ENCODE measurements at regions not wholly inside any gene's neighbourhood (a gene's known extent, or its start where the extent isn't known, plus 50 kb on each side); places are given as distances from the start of the nearest gene placed in this dataset.

GRCh38 chr1:21341022-21341421 lies 50.8 kb upstream of the ECE1 start:
- no peak for DNase-seq
- no peak overlapping the region for H3K4me3 ChIP-seq (ENCODE audit: insufficient read depth, low read depth, low read length)
- H3K36me3 ChIP-seq (replicated peaks; ENCODE audit: control insufficient read depth, insufficient read depth, low read length), result no peaks in the 10 kb centered on the region
- peaks cover 16% of the 10 kb centered on the region for H3K27me3 ChIP-seq (ENCODE audit: control insufficient read depth, insufficient read depth, low read length)

GRCh38 chr1:21340230-21340945 lies 50.1 kb upstream of the ECE1 start:
- no peaks in the 10 kb centered on the region for H3K36me3 ChIP-seq (replicated peaks; ENCODE audit: control insufficient read depth, insufficient read depth, low read length)
- H3K4me3 ChIP-seq (ENCODE audit: insufficient read depth, low read depth, low read length), result no peak overlapping the region

More at GRCh38 chr1:21340230-21340945, 50.1 kb upstream of the ECE1 start:
- no peak for DNase-seq
- peaks cover 15% of the 10 kb centered on the region for H3K27me3 ChIP-seq (ENCODE audit: control insufficient read depth, insufficient read depth, low read length)
